Gastrocnemius medialis (tissue), 4 donors: ENCODE measurements at regions not wholly inside any gene's neighbourhood (a gene's known extent, or its start where the extent isn't known, plus 50 kb on each side); places are given as distances from the start of the nearest gene placed in this dataset.

Experiments used
- POLR2A ChIP-seq, 2 donors: fragments of 450-650 bp; IDR thresholded peaks; one replicate each; pipeline ENCODE4 v1.6.1; 2017; ENCODE audit warnings: antibody characterized with exemption in 2 of 2, mild to moderate bottlenecking in 2 of 2, moderate library complexity in 2 of 2
- TF ChIP-seq, protein P1 (sequence below), 5 experiments: fragments of 450-650 bp in 3 of 5; fragments of 200-600 bp in 2 of 5; sonication (generic) in 2 of 5; IDR thresholded peaks in 4 of 5; conservative IDR thresholded peaks in 1 of 5; 1 replicate in 4 of 5; 2 replicates in 1 of 5; pipeline ENCODE4 v1.5.1; 2016 to 2019; ENCODE audit warnings: antibody characterized with exemption in 5 of 5, mild to moderate bottlenecking in 3 of 5, moderate library complexity in 3 of 5

GRCh38 chr7:142437741-142438140 lies 179.9 kb upstream of the PRSS58 start:
- no peak for TF ChIP-seq POLR2A (IDR thresholded peaks at IDR 0.05)
- TF ChIP-seq, protein P1, sequence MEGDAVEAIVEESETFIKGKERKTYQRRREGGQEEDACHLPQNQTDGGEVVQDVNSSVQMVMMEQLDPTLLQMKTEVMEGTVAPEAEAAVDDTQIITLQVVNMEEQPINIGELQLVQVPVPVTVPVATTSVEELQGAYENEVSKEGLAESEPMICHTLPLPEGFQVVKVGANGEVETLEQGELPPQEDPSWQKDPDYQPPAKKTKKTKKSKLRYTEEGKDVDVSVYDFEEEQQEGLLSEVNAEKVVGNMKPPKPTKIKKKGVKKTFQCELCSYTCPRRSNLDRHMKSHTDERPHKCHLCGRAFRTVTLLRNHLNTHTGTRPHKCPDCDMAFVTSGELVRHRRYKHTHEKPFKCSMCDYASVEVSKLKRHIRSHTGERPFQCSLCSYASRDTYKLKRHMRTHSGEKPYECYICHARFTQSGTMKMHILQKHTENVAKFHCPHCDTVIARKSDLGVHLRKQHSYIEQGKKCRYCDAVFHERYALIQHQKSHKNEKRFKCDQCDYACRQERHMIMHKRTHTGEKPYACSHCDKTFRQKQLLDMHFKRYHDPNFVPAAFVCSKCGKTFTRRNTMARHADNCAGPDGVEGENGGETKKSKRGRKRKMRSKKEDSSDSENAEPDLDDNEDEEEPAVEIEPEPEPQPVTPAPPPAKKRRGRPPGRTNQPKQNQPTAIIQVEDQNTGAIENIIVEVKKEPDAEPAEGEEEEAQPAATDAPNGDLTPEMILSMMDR (IDR thresholded peaks at IDR 0.05 in 4 of 5, conservative IDR thresholded peaks at IDR 0.05 in 1 of 5): no peak
